ENCODE measurements at regions not wholly inside any gene's neighbourhood (a gene's known extent, or its start where the extent isn't known, plus 50 kb on each side); places are given as distances from the start of the nearest gene placed in this dataset.

DNA sequence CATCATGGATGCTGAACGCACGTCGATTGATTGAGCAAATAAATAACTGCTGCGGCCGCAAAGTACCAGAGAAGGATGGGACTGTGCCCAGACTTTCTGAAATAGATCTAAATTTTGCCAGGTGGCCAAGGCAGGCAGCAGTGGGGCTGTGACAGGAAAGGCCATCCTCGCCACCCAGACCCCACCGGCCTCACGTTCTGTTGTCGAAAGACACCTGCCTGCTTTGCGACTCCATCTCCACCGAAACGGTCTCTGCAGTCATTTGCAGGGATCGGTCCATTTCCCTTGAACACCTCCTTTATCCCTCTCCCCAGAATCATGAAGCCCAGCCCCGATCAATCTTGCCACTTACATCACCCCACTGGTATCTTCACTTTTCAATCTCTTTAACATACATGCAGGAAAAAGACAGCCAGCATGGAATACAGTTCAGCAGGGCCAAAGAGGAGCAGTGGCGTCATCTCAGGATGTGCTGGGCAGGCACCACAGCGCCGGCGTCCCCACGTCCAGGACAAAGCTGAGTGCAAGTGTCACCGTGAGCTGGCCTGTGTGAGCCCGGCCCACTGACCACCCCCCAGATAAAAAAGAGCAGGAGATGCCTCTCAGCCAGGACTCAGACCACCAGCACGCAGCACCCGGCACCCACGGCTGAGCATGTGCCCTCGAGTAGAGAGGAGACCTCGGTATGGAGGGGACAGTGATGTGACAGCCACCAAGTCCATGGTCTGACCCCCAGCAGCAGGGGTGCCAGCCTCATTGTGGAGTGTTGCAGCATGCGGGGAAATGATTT lies 610.3 kb downstream of the TBC1D22A start:
- DNase-seq (ENCODE audit: low read depth), result no peak

- no peak for DNase-seq (ENCODE audit: low read depth)
Observed at GRCh38 chr22:47372111-47372581, 609.7 kb downstream of the TBC1D22A start.

DNA sequence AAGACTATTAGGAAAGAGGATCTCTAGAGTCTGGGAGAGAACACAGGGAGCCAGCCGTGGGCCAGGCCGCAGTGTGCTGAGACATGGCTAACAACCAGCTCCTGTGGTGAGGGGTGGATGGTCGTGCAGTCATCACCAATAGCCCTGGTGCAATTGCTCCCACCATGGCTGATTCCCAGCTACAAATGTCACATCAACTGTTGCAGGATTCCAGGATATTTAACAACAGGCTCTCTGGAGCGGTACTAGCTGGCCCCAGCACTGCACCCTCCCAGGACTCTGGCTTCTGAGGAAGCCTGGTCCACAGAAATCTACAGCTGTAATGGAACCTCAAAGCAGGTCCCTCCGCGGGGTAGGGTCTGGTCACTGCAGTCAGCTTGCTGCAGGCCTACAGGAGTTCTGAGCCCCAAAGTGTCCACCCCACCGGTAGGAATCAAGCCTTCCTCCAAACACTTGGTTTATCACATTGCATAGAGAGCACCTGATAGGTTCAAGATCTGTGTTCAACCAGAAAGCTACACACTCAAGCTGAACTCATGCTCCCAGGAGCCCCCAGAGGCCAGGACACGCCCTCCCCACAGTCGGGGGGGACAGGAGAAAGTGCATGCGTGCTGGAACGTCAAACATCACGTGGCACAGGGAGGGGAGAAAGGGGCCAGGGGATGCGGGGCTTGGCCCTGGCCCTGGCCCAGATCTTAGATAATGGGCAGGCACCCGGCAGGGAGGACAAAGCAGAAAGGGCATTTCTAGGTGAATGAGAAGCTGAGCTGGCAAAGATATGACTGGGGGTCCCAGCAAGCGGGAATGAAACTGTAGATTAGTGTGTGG lies 609.0 kb downstream of the TBC1D22A start:
- DNase-seq (ENCODE audit: low read depth), result no peak

- DNase-seq (ENCODE audit: low read depth), result no peak
Observed at GRCh38 chr22:47370448-47371262, 608.2 kb downstream of the TBC1D22A start.

DNA sequence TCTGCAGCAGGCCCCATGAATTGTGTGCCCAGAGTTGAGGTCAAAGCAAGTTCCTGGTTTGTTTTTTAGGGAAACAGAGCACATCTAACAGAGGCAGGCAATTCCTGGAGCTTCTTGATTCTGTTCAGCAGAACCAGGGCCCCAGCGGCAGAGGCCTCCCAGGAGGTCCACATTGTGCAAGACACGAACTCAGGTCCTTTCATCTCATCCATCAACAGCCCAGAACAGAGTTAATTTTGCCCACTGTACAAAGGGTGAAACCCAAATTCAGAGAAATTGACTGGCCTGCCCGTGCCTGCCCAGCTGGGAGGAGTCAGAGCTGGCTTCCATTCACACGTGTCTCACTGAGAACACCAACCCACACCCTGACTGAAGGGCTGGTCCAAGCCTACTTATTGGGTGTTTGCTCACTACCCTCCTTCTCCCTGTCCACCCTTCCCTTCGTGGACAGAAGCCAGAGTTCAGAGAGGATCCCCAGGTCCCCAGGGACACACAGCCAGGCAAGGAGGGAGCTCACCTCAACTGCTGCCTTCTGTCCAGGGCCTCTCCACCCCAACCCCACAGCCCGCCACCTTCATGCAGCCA lies 607.1 kb downstream of the TBC1D22A start:
- no peak for DNase-seq (ENCODE audit: low read depth)

DNA sequence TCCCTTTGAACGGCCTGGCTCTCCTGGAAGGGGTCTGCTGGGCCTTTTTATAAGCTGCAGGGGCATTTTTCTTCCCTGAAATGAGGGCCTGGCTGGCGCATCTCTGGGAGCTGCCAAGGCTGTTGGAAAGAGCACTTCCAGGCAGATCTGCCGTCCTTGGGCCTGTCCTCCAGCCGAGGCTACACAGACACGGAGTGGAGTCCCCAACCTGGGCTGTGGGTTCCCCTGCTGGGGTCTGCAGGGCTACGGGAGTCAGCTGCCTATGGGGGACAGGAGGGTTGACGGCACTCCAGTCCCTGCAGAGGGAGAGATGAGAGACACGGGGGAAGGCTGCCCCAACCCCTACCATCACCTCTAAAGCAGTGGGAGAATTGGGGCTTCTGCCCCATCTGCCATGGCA lies 606.6 kb downstream of the TBC1D22A start:
- DNase-seq (ENCODE audit: low read depth), result no peak

DNA sequence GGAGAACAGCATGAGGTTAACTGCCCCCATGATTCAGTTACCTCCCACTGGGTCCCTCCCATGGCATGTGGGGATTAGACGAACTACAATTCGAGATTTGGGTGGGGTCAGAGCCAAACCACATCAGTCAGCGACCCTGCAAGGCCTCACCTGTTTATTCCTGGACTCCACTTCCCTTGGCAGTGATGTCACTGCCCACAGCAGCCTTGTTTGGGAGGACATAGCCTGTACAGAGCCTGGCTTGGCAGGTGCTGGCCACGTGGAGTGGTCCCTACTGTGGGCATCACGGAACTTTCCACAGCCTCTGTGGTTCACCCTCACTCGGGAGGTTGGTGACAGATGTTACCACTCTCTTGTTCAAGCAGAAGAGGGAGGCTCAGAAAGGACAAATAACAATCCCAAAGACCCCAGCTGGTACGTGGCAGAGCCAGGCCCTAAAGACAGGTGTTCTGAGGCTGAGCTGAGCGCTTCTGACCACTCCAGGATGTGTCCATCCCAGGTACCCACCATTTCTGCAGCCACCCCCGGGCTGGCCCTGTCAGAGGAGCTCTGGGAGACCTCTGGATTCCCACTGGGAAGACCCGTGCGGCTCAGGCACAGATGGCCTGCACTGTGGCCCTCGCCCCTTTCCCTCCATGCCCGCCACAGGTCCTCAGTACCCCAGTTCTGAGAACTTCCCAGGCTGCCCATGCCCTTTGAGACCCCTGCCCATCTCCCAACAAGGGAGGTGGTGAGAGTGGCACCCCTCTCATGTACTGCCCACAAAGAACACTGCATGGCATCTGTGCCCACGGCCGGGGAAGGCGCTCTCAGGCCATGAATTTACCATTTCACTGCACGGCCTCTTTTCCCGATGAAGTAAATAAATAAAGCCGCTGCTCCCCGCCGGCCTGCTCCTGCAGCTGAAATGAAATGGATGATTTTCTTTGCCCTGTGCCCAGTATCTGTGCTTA lies 605.8 kb downstream of the TBC1D22A start:
- DNase-seq (ENCODE audit: low read depth), result no peak

GRCh38 chr22:47367107-47367690 lies 604.7 kb downstream of the TBC1D22A start:
- DNase-seq (ENCODE audit: low read depth), result no peak

DNA sequence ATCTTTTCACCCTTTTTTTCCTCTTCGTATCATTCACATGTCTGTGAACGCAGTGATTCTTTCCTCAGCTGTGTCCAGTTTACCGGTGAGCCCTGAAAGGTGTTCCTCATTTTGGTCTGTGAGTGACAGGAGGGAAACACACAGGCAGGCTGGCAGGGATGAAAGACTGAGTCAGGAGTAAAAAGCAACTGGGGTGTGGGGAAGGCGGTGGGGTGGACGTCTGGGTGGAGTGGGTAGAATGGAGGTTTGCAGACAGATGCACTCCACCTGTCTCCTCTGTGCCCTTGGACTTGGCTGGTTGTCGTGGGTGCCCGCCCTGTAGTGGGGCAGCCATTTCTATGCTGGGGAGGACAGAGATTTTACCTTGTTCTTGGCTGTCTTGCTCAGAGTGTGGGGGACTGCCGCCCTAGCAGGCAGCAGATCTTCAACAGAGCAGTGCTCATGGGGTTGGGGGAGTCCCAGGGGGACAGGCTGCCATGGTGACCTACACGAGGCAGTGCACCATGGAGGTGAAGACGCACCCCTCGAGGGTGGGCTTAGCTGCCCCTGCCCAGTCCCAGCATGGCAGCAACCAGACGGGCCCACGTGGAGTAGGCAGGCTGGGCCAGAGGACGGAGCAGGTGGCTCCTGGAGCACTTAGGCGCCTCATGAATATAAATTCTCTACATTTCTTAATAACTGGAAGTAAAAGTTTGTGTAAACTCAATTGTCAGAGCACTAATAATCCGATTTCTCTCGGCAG lies 603.7 kb downstream of the TBC1D22A start:
- DNase-seq (ENCODE audit: low read depth), result no peak

DNA sequence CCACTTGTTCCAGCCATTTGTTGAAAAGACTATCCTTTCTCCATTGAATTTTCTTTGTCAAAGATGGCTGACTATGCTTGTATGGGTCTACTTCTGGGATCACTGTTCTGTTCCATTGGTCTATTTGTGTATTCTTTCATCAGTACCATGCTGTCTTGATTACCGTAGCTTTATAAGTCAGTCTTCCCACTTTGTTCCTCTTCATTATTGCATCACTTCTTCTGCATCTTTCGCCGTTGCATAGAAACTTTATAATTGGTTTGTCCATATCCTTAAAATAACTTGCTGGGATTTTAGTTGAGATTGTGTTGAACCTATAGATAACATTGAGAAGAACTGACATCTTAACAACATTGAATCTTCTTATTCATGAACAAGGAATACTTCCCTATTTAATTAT lies 598.8 kb downstream of the TBC1D22A start:
- no peak for DNase-seq (ENCODE audit: low read depth)

DNA sequence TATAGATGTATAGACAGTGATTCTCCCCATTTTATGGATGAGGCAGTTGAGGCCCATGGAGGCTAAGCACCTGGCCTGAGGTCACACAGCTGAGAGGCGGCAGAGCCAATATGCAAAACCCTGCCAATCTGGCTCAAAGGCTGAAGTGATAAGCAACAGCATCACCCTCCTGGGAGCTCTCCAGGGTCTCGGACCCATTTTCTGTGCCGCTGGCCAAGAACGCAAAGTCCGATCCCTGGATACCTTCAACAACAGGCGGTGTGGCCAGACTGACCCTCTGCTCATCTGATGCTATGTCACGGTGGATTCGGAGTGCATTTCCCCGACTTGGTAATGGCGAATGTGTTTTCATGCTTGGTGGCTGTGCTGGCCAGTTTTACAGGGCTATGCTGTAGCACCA lies 595.0 kb downstream of the TBC1D22A start:
- no peak for DNase-seq (ENCODE audit: low read depth)

- no peak for DNase-seq (ENCODE audit: low read depth)
Observed at GRCh38 chr22:47357086-47357485, 594.6 kb downstream of the TBC1D22A start.

GRCh38 chr22:47356511-47357011 lies 594.1 kb downstream of the TBC1D22A start:
- DNase-seq (ENCODE audit: low read depth), result no peak

DNA sequence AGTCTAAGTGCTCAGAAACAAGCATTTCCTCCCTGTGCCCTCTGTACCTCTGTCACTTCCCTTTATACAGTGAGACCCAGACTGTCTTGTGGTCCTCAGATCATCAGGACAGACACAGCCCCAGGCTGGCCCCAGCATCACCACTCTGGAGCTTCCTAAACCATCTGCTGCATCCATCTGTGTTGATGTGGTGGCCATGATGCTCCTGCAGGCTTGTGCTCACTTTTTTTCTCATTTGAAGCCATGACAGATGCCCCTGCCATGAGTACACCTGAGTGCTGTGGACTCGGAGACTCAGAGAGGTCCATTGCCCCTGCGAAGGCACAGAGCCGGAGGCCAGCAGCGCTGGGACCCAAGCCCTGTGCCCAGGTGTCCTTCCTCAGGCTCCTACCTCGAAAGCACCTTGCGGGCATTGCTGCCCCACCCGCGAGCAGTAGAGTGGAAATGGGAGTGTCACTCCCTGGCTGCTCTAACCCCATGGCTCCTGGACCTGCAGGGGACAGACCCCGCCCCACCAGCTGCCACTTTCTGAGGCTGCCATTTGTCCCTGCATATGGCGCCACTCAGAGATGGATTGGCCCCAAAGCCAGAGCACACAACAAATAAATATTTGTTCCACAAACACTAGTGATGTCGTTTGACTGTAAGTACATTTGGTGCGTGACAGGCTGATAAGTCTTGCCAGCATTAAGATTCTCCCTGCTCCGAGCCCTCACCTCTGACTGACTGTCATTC lies 593.5 kb downstream of the TBC1D22A start:
- DNase-seq (ENCODE audit: low read depth), result no peak

DNA sequence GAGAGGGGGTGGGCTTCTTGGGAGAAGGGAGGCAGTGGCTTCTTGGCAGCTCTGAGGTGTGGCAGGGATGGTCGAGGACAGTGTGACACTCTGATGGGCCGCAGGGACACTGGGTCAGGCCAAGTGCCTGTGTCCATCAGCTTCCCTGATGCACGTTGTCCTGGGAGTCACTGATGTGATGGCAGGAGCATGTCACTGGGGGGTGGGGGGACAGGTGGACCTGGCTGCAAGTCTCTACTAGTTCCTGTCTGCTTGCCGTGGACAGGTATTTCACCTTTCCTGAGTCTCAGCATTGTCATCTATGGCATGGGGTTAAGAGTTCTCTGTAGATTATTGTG lies 592.9 kb downstream of the TBC1D22A start:
- DNase-seq (ENCODE audit: low read depth), result no peak

DNA sequence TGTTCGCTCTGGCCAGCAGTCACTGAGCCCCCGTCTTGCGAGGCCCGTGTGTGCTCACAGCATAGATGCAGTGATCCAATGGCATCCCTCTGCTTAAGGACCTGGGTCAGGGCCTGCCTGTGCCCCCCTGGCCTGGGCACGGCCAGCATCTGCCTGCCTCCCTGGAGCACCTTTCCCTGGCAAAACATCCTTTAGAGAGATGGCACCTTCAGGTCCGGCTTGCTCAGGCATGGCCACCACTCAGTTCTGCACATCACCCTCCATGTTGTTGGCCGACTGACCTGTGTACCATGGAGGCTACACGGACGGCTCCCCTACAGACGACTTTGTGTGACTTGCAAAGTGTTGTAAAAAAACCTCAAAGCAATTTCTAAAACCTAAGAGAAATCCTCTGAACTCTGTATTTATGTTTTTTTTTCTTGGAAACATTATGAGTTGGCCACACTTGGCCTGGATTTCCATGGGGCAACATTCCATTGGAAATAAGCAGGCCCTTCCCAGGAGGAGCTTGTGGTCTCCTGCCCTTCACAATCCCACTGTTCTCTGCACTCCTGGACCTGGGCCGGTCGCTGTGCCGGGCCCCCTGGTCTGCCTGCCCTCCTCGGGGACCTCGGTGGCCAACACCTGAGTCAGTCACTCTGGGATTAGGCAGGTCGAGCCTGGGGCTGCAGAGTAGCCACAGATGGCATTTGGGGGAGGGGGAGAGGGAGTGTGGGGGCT lies 592.4 kb downstream of the TBC1D22A start:
- no peak for DNase-seq (ENCODE audit: low read depth)

DNA sequence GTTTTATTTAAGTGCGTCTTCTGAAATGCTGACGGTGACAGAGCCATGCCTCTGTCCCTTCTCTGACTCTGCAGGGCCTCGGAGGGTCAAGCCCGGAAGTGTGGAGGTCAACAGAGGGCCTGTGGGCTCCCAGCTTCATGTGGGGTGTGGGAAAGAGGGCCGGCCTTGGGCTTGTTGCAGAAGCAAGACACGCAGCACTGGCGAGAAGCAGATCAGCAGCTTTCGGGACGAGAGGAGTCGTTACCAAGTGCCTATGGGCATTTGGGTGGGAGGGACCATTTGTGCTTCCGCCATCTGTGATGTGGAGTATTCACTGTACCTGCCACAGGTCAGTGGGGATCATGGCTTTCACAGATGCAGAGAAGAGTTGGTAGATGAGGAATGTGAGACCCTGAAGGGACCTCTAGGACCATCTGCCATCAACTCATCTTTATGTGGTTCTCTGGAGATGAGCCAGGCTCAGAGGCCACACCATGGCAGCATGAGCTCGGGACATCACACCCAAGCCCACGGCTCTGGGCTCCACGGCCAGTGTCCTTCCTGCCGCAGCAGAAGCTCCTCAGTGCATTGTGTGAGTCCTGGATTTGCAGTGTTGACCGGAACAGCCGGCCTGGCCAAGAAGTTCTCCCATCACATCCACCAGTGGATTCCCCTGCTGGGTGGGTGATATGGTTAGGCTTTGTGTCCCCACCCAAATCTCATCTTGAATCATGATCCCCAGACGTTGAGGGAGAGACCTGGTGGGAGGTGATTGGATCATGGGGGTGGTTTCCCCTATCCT lies 590.7 kb downstream of the TBC1D22A start:
- no peak for DNase-seq (ENCODE audit: low read depth)

Data from GM04503 (cell line).